ENCODE measurements at regions not wholly inside any gene's neighbourhood (a gene's known extent, or its start where the extent isn't known, plus 50 kb on each side); places are given as distances from the start of the nearest gene placed in this dataset.
A peak's percentile ranks its signal among the peaks of the same experiment; 100 is the strongest.

DNA sequence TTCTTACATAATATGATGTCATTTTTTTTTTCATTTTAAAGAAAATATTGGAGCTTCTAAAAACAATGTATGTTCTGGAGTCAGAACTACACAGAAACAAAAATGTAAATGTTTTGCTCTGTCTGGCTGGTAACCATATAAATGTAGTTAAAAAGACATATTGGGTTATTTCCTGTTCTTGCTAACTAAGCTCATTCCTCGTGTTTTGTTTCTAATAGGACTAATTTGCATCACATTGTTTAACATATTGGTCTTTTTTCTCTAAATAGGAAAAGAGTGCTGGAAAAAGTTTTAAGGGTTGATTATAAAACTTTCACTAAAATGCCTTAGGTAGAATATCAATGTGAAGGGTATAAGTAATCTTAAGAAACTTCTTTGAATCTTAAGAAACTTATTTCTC is 221.3 kb downstream of the SLC6A15 start:
- TF ChIP-seq CTCF (IDR thresholded peaks at IDR 0.05) = no peak
- ATAC-seq (no peak), DNase-seq (no peak)
- no peaks in the 10 kb centered on the region for H3K36me3 ChIP-seq (ENCODE audit: low read depth)
- H3K4me1 ChIP-seq (ENCODE audit: low read depth) = no peaks in the 10 kb centered on the region
- no peak overlapping the region for H3K4me3 ChIP-seq
- H3K9me3 ChIP-seq = no peaks in the 10 kb centered on the region
- intact Hi-C loops (cut with DNase I, micrococcal nuclease) = no loop called here

DNA sequence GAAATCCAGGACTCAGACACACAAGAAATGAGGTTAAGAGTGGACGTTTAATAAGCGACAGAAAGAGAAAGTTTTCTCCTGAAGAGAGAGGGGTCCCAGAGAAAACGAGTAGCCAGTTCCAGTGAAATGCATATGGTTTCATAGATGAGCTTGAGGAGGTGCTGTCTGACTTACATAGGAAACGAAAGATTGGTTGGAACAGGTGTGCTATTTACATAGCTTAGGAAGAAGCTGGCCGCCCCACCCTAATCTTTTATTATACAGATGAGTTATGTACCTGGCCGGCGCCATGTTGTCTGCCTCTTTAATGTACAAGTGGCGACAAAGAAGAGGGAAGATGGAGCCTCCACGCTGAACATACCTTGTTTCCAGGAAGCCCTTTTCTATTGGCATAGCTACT is 223.0 kb downstream of the SLC6A15 start:
- Histone ChIP-seq H3K36me3 (ENCODE audit: low read depth) (no peaks in the 10 kb centered on the region), H3K4me3 (no peak overlapping the region), H3K4me1 (ENCODE audit: low read depth) (no peaks in the 10 kb centered on the region), H3K9me3 (no peaks in the 10 kb centered on the region)
- intact Hi-C loops (cut with DNase I, micrococcal nuclease) = no loop called here
- peak; percentile 19 for ATAC-seq
- no peak for TF ChIP-seq CTCF (IDR thresholded peaks at IDR 0.05)
- DNase-seq = peak in 1 of 3 donors; percentile 10

GRCh38 chr12:84685379-84685778 is 227.2 kb downstream of the SLC6A15 start:
- H3K4me3 ChIP-seq = no peak overlapping the region
- no peaks in the 10 kb centered on the region for H3K9me3 ChIP-seq
- H3K4me1 ChIP-seq (ENCODE audit: low read depth) = no peaks in the 10 kb centered on the region
- TF ChIP-seq CTCF (IDR thresholded peaks at IDR 0.05) = no peak
- DNase-seq (no peak), ATAC-seq (no peak)
- intact Hi-C loops (cut with DNase I, micrococcal nuclease) = no loop called here
- no peaks in the 10 kb centered on the region for H3K36me3 ChIP-seq (ENCODE audit: low read depth)

DNA sequence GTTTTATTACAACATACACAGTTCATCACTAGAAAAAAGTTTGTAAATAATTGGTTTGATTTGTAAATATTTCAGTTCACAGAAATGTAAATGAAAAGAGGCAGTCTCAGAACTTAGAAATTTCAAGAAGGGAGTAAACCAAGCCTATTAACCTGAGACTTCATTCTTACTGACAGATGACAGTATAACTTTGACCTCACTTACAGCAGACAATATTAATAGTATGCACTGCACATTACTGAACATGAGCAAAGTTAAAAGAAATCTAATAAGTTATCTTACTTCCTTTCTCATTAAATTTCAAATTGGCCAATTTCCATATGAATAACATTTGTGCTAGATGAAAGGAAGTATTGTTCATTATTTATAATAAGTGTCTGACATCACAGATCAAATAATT is 235.8 kb downstream of the SLC6A15 start:
- ATAC-seq (no peak), DNase-seq (no peak)
- H3K9me3 ChIP-seq = no peaks in the 10 kb centered on the region
- H3K4me3 ChIP-seq = no peak overlapping the region
- intact Hi-C loops (cut with DNase I, micrococcal nuclease) = no loop called here
- H3K36me3 ChIP-seq (ENCODE audit: low read depth) = no peaks in the 10 kb centered on the region
- TF ChIP-seq CTCF (IDR thresholded peaks at IDR 0.05) = no peak
- no peaks in the 10 kb centered on the region for H3K4me1 ChIP-seq (ENCODE audit: low read depth)

- ATAC-seq (no peak), DNase-seq (no peak)
- Histone ChIP-seq H3K36me3 (ENCODE audit: low read depth) (no peaks in the 10 kb centered on the region), H3K9me3 (no peaks in the 10 kb centered on the region), H3K4me3 (no peak overlapping the region), H3K4me1 (ENCODE audit: low read depth) (no peaks in the 10 kb centered on the region)
- TF ChIP-seq CTCF (IDR thresholded peaks at IDR 0.05) = no peak
- intact Hi-C loops (cut with DNase I, micrococcal nuclease) = no loop called here
Observed at GRCh38 chr12:84661786-84662185, 250.8 kb downstream of the SLC6A15 start.

GRCh38 chr12:84660139-84660538 is 252.5 kb downstream of the SLC6A15 start:
- no peak for TF ChIP-seq CTCF (IDR thresholded peaks at IDR 0.05)
- DNase-seq = no peak
- Histone ChIP-seq H3K4me3 (no peak overlapping the region), H3K9me3 (no peaks in the 10 kb centered on the region), H3K4me1 (ENCODE audit: low read depth) (no peaks in the 10 kb centered on the region), H3K36me3 (ENCODE audit: low read depth) (no peaks in the 10 kb centered on the region)
- intact Hi-C loops (cut with DNase I, micrococcal nuclease) = no loop called here
- no peak for ATAC-seq

All from mucosa of descending colon (tissue), 3 donors.